ENCODE measurements at regions not wholly inside any gene's neighbourhood (a gene's known extent, or its start where the extent isn't known, plus 50 kb on each side); places are given as distances from the start of the nearest gene placed in this dataset.

DNA sequence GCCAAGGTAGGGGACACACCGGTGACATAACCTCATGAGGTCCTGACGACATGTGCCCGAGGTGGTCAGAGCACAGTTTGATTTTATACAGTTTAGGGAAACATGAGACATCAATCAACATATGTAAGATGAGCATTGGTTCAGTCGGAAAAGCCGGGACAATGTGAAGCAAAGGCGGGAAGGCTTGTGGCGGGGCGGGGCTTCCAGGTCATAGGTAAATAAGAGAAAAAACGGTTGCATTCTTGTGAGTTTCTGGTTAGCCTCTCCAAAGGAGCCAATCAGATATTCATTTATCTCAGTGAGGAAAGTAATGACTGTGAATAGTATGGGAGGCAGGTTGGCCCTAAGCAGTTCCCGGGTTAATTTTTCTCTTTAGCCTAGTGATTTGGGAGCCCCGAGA, 271.7 kb upstream of the ATP10A start:
- TF ChIP-seq, protein P1, sequence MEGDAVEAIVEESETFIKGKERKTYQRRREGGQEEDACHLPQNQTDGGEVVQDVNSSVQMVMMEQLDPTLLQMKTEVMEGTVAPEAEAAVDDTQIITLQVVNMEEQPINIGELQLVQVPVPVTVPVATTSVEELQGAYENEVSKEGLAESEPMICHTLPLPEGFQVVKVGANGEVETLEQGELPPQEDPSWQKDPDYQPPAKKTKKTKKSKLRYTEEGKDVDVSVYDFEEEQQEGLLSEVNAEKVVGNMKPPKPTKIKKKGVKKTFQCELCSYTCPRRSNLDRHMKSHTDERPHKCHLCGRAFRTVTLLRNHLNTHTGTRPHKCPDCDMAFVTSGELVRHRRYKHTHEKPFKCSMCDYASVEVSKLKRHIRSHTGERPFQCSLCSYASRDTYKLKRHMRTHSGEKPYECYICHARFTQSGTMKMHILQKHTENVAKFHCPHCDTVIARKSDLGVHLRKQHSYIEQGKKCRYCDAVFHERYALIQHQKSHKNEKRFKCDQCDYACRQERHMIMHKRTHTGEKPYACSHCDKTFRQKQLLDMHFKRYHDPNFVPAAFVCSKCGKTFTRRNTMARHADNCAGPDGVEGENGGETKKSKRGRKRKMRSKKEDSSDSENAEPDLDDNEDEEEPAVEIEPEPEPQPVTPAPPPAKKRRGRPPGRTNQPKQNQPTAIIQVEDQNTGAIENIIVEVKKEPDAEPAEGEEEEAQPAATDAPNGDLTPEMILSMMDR (IDR thresholded peaks at IDR 0.05; ENCODE audit: low read depth, low read length): no peak
- no peak for TF ChIP-seq POLR2A (IDR thresholded peaks at IDR 0.05; ENCODE audit: extremely low read depth, insufficient read length)
- TF ChIP-seq, protein P2, sequence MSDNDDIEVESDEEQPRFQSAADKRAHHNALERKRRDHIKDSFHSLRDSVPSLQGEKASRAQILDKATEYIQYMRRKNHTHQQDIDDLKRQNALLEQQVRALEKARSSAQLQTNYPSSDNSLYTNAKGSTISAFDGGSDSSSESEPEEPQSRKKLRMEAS (IDR thresholded peaks at IDR 0.05; ENCODE audit: low read depth, low read length): no peak
